RKO (cell line): ENCODE measurements at regions not wholly inside any gene's neighbourhood (a gene's known extent, or its start where the extent isn't known, plus 50 kb on each side); places are given as distances from the start of the nearest gene placed in this dataset.
"Not testable (repeated sequence)": the region's sequence is repeated elsewhere in the genome, so short reads cannot be mapped to it uniquely, and the experiment has no call there.

Experiments
- DNase-seq: peaks from one replicate; pipeline ENCODE4 v3.0.0-alpha.2; 2016; ENCODE audit warnings: low spot score

GRCh38 chr4:97105347-97106099 lies 1037.8 kb downstream of the STPG2 start:
- no peak for DNase-seq

DNA sequence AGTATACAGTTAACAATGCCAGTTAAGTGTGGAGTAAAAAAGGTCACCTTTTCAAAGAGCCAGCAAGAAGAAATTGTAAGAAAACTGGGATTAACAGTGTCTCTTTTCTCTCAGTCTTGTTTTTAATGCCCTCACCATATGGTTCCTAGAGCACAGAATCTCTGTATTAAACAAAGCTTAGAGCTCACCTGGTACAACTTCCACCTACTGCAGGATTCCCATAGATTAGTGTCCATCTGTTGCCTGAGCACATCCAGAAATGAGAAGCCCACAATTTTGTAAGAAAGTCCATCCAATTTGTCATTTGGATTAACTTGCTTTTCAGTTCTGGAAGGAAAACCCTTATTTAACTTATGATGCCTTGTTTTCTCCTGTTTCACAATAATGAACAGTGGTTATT lies 1037.1 kb downstream of the STPG2 start:
- no peak for DNase-seq

DNA sequence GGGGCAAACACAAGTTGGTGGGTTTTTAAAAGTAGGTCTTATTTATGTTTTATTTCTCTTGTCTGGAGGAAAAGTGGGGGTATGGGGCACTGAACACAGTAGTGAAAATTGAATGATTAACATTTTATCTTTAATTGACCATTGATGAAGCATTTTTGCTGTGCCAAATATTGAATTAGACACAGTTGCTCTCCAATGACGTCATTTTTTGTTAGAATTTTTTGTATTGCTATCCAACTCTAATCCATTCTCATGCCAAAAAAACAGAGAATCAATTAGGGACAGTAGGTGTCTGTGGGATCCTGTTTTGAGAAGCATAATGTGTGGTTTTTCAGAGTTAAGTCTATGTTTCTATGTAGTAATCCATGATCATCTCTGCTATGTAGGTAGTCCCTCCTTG lies 1032.8 kb downstream of the STPG2 start:
- DNase-seq, result no peak

- DNase-seq, result no peak
These were observed 1026.8 kb downstream of the STPG2 start for GRCh38 chr4:97116511-97116910.

DNA sequence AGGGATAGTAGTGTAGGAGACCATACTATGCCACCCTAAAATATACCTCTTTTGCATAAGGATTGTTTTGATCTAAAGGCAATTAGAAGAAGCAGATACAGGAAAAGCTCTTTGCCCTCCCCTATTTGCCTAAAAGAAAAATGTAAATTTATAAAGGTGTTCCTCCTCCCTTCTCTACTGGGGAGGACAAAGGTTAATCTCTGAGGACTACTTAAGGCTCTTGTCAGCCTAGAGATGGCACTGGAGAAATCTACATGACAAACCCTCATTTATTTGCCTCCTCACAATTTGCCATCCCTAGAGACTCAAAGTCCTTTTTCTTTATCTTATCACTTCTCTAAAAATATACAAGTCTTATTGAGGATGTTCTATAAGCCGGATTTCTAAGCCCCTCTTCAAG lies 1021.8 kb downstream of the STPG2 start:
- no peak for DNase-seq

GRCh38 chr4:97123573-97123972 lies 1019.7 kb downstream of the STPG2 start:
- DNase-seq, result no peak

- DNase-seq, result no peak
These were observed 1010.8 kb downstream of the STPG2 start for GRCh38 chr4:97132435-97132834.

DNA sequence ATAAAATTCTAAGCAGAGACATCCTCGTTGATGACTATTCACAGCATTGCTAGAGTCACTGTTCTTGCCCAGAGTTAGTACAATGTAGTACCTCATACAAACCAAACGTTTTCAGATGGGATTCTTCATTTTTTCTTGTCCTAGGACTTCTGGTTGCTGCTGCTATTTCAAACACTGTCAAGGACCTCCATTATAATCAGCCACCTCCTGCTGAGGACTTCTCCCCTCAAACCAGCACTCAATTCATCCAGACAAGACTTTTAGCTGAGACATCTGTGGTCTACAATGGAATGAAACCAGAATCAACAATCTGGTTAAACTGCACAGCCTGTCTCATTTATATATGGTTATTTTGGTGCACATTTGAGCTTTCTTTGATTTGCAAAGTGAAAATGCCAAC lies 1008.8 kb downstream of the STPG2 start:
- DNase-seq, result no peak

DNA sequence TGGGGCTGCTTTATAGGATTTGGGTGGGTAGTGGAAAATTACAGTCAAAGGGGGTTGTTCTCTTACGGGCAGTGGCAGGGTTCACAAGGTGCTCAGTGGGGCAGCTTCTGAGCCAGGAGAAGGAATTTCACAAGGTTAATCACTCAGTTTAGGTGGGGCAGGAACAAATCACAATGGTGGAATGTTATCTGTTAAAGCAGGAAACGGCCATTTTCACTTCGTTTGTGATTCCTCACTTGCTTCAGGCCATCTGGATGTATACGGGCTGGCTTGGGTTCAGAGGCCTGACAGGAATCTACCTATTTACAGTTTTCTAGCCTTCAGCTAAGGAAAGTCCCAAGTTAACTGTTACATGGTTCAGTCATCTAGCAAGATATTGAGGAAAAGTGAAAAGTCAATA lies 1003.5 kb downstream of the STPG2 start:
- no peak for DNase-seq

GRCh38 chr4:97140545-97140944 lies 1002.7 kb downstream of the STPG2 start:
- DNase-seq, result no peak

DNA sequence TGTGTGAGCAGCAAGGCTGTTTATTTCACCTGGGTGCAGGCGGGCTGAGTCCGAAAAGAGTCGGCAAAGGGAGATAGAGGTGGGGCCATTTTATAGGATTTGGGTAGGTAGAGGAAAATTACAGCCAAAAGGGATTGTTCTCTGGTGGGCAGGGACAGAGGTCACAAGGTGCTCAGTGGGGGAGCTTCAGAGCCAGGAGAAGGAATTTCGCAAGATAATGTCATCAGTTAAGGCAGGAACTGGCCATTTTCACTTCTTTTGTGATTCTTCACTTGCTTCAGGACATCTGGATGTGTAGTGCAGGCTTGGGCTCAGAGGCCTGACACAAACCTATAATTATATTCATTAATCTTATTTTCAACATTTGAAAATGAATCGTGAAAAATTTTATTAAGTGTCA lies 1001.9 kb downstream of the STPG2 start:
- not testable (repeated sequence) for DNase-seq

GRCh38 chr4:97142410-97142809 lies 1000.9 kb downstream of the STPG2 start:
- DNase-seq, result no peak

DNA sequence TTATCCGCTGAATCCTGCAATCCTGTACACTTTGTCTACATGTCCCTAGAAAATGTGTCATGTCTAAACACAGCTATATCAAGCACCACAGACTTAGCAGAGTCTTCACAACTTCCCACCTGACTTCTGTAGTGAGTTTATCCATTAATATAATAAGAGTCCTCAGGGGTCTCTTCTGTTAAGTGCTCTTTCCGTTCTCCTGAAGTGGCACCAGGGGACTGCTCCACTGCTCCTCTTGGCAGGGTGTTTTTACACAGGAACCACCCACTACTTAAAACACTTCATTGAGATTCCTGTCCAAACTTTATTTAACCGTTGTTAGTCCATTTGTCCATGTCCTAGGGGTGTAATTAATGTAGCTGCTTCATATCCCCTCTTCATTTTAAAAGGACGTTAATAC lies 1000.4 kb downstream of the STPG2 start:
- no peak for DNase-seq

DNA sequence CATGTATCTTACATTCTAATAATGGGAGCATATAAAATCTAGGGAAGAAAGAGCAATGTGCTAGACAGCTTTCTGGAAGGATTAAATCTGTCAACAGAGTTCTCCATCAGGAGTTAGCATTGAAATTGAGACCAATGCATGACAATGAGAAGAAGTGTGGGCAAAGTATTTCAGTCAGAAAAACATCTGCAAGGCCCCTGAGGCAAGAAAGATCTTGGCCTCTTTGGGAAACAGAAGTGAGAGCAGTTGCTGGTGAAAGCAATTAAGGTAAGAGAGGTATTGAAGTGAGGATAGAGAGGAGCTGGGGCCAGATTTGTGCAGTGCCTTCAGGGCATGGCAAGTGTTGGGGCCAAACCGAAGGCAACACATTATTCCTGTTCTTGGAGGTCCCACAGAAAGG lies 999.1 kb downstream of the STPG2 start:
- no peak for DNase-seq

GRCh38 chr4:97150966-97151365 lies 992.3 kb downstream of the STPG2 start:
- peak; percentile 19 for DNase-seq

- no peak for DNase-seq
These were observed 991.1 kb downstream of the STPG2 start for GRCh38 chr4:97152149-97152548.

DNA sequence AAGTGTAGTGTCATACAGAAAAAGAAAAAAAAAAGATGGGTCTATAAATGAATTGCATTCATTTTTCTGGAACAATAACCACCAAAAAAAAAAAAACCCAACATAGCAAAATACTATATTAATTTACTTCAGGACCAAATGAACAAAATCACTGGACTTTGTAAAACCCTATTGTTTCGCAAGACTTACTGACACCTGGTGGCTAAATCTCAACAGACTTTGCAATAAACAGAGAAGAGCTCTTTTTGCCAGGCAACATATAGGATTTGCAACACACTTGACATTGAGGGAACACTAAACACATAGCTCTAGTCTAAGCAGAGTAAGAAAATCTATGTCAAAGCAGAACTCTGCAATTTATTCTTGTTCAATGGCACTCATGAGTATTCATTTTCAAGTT lies 990.2 kb downstream of the STPG2 start:
- DNase-seq, result peak; percentile 43

GRCh38 chr4:97159625-97160024 lies 983.7 kb downstream of the STPG2 start:
- no peak for DNase-seq

DNA sequence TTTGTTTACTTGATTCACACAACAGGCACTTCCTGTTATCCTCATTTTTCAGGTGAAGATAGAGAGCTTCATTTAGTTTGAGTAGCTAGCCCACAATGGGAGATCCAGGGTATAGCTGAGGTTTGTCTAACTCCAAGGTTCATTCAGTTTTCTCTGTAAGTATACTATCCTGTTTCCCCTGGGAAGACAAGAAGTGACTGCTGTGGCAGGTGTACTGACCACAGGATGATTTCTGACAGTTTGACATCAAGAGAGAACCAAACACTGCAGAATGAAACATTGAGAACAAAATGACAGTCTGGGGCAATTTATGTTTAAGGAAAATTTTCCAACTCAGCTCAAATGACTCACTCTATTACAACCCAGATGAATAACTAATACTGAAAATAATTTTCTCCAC lies 958.0 kb downstream of the STPG2 start:
- DNase-seq, result no peak

- no peak for DNase-seq
These were observed 946.2 kb downstream of the STPG2 start for GRCh38 chr4:97197106-97197505.

DNA sequence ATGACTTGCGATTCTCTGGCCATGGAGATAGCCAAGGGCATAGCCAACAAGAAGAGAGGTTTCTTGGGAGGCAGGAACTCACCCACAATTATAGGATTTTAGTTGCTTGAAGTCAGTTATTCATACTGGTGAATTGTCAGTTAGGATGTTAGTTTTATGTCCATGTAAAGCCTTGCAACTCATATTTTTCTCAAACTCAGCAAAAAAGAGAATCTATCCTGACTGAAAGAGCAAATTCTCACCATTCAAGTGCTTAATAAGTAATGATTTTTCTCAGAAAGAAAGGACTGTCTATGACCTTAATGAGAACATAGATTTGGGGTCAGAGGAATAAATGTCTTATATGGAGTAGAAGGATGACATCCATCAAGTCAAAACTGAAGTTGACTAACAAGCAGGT lies 934.5 kb downstream of the STPG2 start:
- no peak for DNase-seq

GRCh38 chr4:97215409-97215941 lies 927.8 kb downstream of the STPG2 start:
- no peak for DNase-seq

DNA sequence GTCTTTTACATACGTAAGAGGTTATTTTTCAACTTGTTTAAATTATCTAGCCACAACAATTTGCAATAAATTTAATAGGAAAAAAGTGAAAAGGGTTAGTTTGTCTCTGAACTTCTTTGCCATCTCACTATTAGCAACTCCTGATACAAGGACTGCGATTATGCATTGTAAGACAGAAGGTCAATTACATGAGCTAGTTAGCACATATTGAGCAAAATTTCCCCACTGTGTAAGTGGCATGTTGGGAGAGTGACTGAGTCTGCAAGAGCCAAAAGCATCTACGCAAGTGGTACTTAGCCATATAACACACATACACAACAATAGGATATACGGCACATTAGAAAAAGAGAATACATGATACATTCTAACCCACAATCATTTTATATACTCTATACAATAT lies 927.2 kb downstream of the STPG2 start:
- no peak for DNase-seq

GRCh38 chr4:97235521-97235920 lies 907.8 kb downstream of the STPG2 start:
- DNase-seq, result no peak
